Right atrium auricular region (tissue), 2 donors: ENCODE measurements at regions not wholly inside any gene's neighbourhood (a gene's known extent, or its start where the extent isn't known, plus 50 kb on each side); places are given as distances from the start of the nearest gene placed in this dataset.

Experiments used
- DNase-seq: peaks from one replicate; pipeline ENCODE4 v3.0.0-alpha.2; 2019; ENCODE audit warnings: low spot score
- H3K27ac ChIP-seq, 2 donors: fragments of 200-600 bp; sonication (generic); 1 replicate in 1 of 2; 2 replicates in 1 of 2; pipeline ENCODE4 v1.5.1; 2016 to 2019
- H3K27me3 ChIP-seq, 2 donors: fragments of 200-600 bp; sonication (generic); one replicate each; pipeline versions ENCODE4 v1.5.1 to v1.6.0; 2017 to 2019
- H3K36me3 ChIP-seq: fragments of 200-600 bp; sonication (generic); one replicate; pipeline ENCODE4 v1.5.1; 2016
- H3K4me1 ChIP-seq, 2 donors: fragments of 200-600 bp; sonication (generic); one replicate each; pipeline versions ENCODE4 v1.5.1 to v1.6.0; 2017 to 2019
- H3K4me3 ChIP-seq, 2 donors: fragments of 200-600 bp; sonication (generic); 1 replicate in 1 of 2; 2 replicates in 1 of 2; pipeline ENCODE4 v1.5.1; 2017 to 2019; ENCODE audit warnings: mild to moderate bottlenecking in 1 of 2, moderate library complexity in 1 of 2
- H3K9me3 ChIP-seq, 2 donors: fragments of 200-600 bp; sonication (generic); one replicate each; pipeline ENCODE4 v1.5.1; 2019
- TF ChIP-seq, protein P1 (sequence below), 2 donors: fragments of 200-600 bp; sonication (generic); IDR thresholded peaks; one replicate each; pipeline ENCODE4 v1.5.1; 2019; ENCODE audit warnings: antibody characterized with exemption in 2 of 2

DNA sequence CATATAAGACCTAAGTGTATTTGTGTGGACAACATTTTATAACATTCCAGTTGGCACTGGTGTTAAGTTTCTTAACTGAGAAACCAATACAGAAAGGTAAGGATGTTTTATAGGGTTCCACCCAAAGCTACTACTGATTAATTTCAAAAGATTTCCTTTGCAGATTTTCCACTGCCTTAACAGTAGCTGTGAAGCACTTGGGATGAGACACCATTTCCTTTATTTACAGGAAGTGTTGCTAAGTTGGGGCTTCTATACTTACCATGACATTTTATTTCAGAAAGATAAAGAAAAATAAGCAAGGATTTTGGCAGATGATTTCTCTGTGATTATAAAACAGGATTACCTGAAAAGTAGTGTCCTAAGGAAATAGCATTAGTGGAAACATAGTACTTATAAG, 234.3 kb downstream of the CALCRL start:
- H3K4me3 ChIP-seq = no peak overlapping the region
- no peaks in the 10 kb centered on the region for H3K4me1 ChIP-seq
- H3K27ac ChIP-seq = no peak overlapping the region
- TF ChIP-seq, protein P1, sequence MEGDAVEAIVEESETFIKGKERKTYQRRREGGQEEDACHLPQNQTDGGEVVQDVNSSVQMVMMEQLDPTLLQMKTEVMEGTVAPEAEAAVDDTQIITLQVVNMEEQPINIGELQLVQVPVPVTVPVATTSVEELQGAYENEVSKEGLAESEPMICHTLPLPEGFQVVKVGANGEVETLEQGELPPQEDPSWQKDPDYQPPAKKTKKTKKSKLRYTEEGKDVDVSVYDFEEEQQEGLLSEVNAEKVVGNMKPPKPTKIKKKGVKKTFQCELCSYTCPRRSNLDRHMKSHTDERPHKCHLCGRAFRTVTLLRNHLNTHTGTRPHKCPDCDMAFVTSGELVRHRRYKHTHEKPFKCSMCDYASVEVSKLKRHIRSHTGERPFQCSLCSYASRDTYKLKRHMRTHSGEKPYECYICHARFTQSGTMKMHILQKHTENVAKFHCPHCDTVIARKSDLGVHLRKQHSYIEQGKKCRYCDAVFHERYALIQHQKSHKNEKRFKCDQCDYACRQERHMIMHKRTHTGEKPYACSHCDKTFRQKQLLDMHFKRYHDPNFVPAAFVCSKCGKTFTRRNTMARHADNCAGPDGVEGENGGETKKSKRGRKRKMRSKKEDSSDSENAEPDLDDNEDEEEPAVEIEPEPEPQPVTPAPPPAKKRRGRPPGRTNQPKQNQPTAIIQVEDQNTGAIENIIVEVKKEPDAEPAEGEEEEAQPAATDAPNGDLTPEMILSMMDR (IDR thresholded peaks at IDR 0.05) = no peak
- DNase-seq = no peak
- no peaks in the 10 kb centered on the region for H3K36me3 ChIP-seq
- no peaks in the 10 kb centered on the region for H3K27me3 ChIP-seq
- H3K9me3 ChIP-seq = peaks cover 0 to 22% of the 10 kb centered on the region in 2 donors

DNA sequence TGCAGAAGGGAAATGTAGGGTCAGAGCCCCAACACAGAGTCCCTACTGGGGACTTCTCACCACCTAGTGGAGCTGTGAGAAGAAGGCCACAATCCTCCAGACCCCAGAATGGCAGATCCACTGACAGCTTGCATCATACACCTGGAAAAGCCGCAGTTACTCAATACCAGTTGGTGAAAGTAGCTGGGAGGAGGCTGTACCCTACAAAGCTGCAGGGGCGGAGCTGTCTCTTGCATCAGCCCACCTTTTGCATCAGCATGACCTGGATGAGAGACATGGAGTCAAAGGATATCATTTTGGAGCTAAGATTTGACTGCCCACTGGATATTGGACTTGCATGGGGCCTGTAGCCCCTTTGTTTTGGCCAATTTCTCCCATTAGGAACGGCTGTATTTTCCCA, 237.3 kb downstream of the CALCRL start:
- Histone ChIP-seq H3K27me3 (no peaks in the 10 kb centered on the region), H3K27ac (no peak overlapping the region), H3K9me3 (peaks cover 0 to 22% of the 10 kb centered on the region in 2 donors), H3K4me3 (no peak overlapping the region), H3K36me3 (no peaks in the 10 kb centered on the region), H3K4me1 (no peaks in the 10 kb centered on the region)
- TF ChIP-seq, protein P1 (IDR thresholded peaks at IDR 0.05) = no peak
- DNase-seq = no peak

GRCh38 chr2:187208199-187208785, 239.8 kb downstream of the CALCRL start:
- no peaks in the 10 kb centered on the region for H3K36me3 ChIP-seq

GRCh38 chr2:187207126-187207525, 240.9 kb downstream of the CALCRL start:
- DNase-seq = no peak
- TF ChIP-seq, protein P1 (IDR thresholded peaks at IDR 0.05) = no peak
- Histone ChIP-seq H3K27ac (no peak overlapping the region), H3K27me3 (no peaks in the 10 kb centered on the region), H3K9me3 (peaks cover 0 to 12% of the 10 kb centered on the region in 2 donors), H3K4me1 (no peaks in the 10 kb centered on the region), H3K4me3 (no peak overlapping the region), H3K36me3 (no peaks in the 10 kb centered on the region)

More at GRCh38 chr2:187208199-187208785, 239.8 kb downstream of the CALCRL start:
- H3K9me3 ChIP-seq = peaks cover 0 to 22% of the 10 kb centered on the region in 2 donors
- no peaks in the 10 kb centered on the region for H3K27me3 ChIP-seq
- TF ChIP-seq, protein P1 (IDR thresholded peaks at IDR 0.05) = no peak
- H3K27ac ChIP-seq = no peak overlapping the region
- H3K4me3 ChIP-seq = no peak overlapping the region
- no peaks in the 10 kb centered on the region for H3K4me1 ChIP-seq
- DNase-seq = no peak

GRCh38 chr2:187206471-187206870, 241.6 kb downstream of the CALCRL start:
- no peaks in the 10 kb centered on the region for H3K4me1 ChIP-seq
- no peak overlapping the region for H3K4me3 ChIP-seq
- peaks cover 0 to 6% of the 10 kb centered on the region in 2 donors for H3K9me3 ChIP-seq
- TF ChIP-seq, protein P1 (IDR thresholded peaks at IDR 0.05) = no peak
- H3K27ac ChIP-seq = no peak overlapping the region
- DNase-seq = no peak
- H3K27me3 ChIP-seq = no peaks in the 10 kb centered on the region
- no peaks in the 10 kb centered on the region for H3K36me3 ChIP-seq

- H3K27ac ChIP-seq = no peak overlapping the region
- no peak for DNase-seq
Observed at GRCh38 chr2:187206071-187206470, 242.0 kb downstream of the CALCRL start.

More at GRCh38 chr2:187206071-187206470, 242.0 kb downstream of the CALCRL start:
- H3K4me3 ChIP-seq = no peak overlapping the region
- H3K36me3 ChIP-seq = no peaks in the 10 kb centered on the region
- H3K27me3 ChIP-seq = no peaks in the 10 kb centered on the region
- no peaks in the 10 kb centered on the region for H3K4me1 ChIP-seq
- TF ChIP-seq, protein P1 (IDR thresholded peaks at IDR 0.05) = no peak
- peaks cover 0 to 2% of the 10 kb centered on the region in 2 donors for H3K9me3 ChIP-seq
